OCI-LY3 (cell line): ENCODE measurements at regions not wholly inside any gene's neighbourhood (a gene's known extent, or its start where the extent isn't known, plus 50 kb on each side); places are given as distances from the start of the nearest gene placed in this dataset.
"Not testable (repeated sequence)": the region's sequence is repeated elsewhere in the genome, so short reads cannot be mapped to it uniquely, and the experiment has no call there.

Source experiments
- EZH2phosphoT487 ChIP-seq: fragments of 200-600 bp; shearing (Covaris generic); IDR thresholded peaks from 2 replicates; pipeline ENCODE4 v1.6.1; 2018; ENCODE audit warnings: antibody characterized with exemption, mixed run types, low read depth
- TF ChIP-seq, protein P1 (sequence below): fragments of 200-600, 300-600 bp; sonication (generic); IDR thresholded peaks from 2 replicates; pipeline ENCODE4 v1.5.1; 2014; ENCODE audit warnings: antibody characterized with exemption, low read length, low read depth

DNA sequence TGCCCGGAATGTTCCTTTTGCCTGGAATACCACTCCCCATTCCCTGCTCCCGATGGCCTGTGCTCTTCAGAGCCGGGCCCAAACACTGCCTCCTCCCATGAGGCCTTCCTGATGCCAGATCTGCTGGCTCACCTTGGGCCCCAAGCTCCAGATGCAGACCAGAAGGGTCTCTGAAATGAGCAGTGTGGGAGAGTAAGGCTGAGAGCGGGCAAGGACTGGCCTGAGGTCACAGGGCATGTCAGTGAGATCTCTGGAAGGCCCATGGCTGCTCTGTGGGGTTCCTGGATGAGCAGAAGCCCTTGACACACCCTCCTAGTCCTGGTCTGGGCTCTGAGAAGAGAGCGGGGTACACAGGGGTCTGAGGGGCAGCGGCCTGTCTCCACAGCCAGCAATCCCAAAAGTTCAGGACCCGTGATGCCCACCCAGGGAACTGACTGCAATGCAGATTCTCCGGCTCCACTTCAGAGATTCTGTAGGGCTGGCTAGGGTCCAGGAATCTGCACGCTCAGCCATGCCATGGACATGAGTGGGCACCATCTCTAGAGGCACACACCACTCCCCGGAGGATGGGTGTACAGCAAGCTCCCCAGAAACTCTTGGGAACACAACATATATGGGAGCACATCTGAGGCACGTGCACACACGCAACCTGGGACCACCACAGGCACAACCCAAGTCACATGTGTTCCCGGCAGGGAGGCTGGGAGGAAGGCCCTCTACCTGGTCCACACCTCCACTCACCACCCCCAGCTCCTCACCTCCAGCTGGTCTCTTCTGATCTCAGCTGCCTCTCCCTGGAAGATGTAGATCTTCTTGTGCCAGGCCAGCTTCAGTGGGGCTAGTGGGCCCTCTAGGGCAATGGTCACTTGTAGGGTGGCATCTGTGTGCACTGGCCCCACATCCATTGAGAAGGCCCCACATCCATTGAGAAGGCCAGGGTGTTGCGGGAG, 166.6 kb downstream of the GOLGA6L4 start:
- TF ChIP-seq, protein P1, sequence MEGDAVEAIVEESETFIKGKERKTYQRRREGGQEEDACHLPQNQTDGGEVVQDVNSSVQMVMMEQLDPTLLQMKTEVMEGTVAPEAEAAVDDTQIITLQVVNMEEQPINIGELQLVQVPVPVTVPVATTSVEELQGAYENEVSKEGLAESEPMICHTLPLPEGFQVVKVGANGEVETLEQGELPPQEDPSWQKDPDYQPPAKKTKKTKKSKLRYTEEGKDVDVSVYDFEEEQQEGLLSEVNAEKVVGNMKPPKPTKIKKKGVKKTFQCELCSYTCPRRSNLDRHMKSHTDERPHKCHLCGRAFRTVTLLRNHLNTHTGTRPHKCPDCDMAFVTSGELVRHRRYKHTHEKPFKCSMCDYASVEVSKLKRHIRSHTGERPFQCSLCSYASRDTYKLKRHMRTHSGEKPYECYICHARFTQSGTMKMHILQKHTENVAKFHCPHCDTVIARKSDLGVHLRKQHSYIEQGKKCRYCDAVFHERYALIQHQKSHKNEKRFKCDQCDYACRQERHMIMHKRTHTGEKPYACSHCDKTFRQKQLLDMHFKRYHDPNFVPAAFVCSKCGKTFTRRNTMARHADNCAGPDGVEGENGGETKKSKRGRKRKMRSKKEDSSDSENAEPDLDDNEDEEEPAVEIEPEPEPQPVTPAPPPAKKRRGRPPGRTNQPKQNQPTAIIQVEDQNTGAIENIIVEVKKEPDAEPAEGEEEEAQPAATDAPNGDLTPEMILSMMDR = not testable (repeated sequence)
- not testable (repeated sequence) for TF ChIP-seq EZH2phosphoT487
